A673 (cell line): ENCODE measurements at regions not wholly inside any gene's neighbourhood (a gene's known extent, or its start where the extent isn't known, plus 50 kb on each side); places are given as distances from the start of the nearest gene placed in this dataset.

Experiments used
- BruUV-seq: library from RNA; stranded (reverse); fragments of 400-500 nt; replicated peaks from 2 replicates; lab custom pipeline; 2021; lab: Mats Ljungman, UMichigan
- CTCF ChIA-PET: fragments of 300-600 bp; sonication (Branson Sonifier 250); formaldehyde crosslinking; loops from one replicate; lab custom pipeline; 2022; ENCODE audit warnings: antibody characterized with exemption; lab: Charles Lee
- POLR2A ChIA-PET: fragments of 300-600 bp; sonication (Branson Sonifier 250); formaldehyde crosslinking; loops from one replicate; lab custom pipeline; 2022; ENCODE audit warnings: antibody characterized with exemption; ENCODE audit not compliant: low non-redundant PET; lab: Charles Lee
- DNase-seq: peaks from one replicate; pipeline ENCODE4 v3.0.0-alpha.2; 2015; ENCODE audit warnings: low spot score
- H3K27ac ChIP-seq: fragments of 200-600 bp; sonication (generic); 2 replicates; pipeline ENCODE4 v1.5.1; 2016; ENCODE audit warnings: mixed run types, low read depth, mild to moderate bottlenecking, mixed read lengths, antibody characterized with exemption, low read length; ENCODE audit not compliant: poor library complexity, severe bottlenecking
- H3K27me3 ChIP-seq: fragments of 200-600 bp; sonication (generic); replicated peaks from 2 replicates; pipeline ENCODE4 v1.6.1; 2017; ENCODE audit warnings: mixed run types, low read depth, mild to moderate bottlenecking, mixed read lengths, antibody characterized with exemption, low read length; ENCODE audit not compliant: insufficient read depth, poor library complexity
- H3K36me3 ChIP-seq: fragments of 200-600 bp; sonication (generic); 2 replicates; pipeline ENCODE4 v1.6.1; 2016; ENCODE audit warnings: mixed run types, mild to moderate bottlenecking, mixed read lengths, antibody characterized with exemption, low read length; ENCODE audit not compliant: insufficient read depth, poor library complexity, severe bottlenecking
- H3K4me1 ChIP-seq: fragments of 200-600 bp; sonication (generic); 2 replicates; pipeline ENCODE4 v1.6.1; 2017; ENCODE audit warnings: mixed run types, mild to moderate bottlenecking, mixed read lengths, antibody characterized with exemption, low read length; ENCODE audit not compliant: insufficient read depth, poor library complexity, severe bottlenecking
- H3K4me3 ChIP-seq: fragments of 200-600 bp; sonication (generic); 2 replicates; pipeline ENCODE4 v1.5.1; 2016; ENCODE audit warnings: low read depth, mixed run types, mild to moderate bottlenecking, mixed read lengths, low read length; ENCODE audit not compliant: poor library complexity, severe bottlenecking
- H3K9me3 ChIP-seq: fragments of 200-600 bp; sonication (generic); 2 replicates; pipeline ENCODE4 v1.6.1; 2016; ENCODE audit warnings: mixed run types, low read depth, mild to moderate bottlenecking, mixed read lengths, antibody characterized with exemption, low read length; ENCODE audit not compliant: poor library complexity, severe bottlenecking
- CTCF ChIP-seq: fragments of 300-800, 200-600 bp; sonication (generic); conservative IDR thresholded peaks from 2 replicates; pipeline ENCODE4 v1.5.1; 2017; ENCODE audit warnings: low read depth, mild to moderate bottlenecking, antibody characterized with exemption, low read length, moderate library complexity, mixed read lengths
- EZH2 ChIP-seq: fragments of 200-600 bp; sonication (generic); IDR thresholded peaks from 2 replicates; pipeline ENCODE4 v1.6.1; 2017; ENCODE audit warnings: borderline replicate concordance, low read depth, mild to moderate bottlenecking, mixed read lengths, antibody characterized with exemption, low read length; ENCODE audit not compliant: poor library complexity, severe bottlenecking
- intact Hi-C: fragments of 100-400 bp; cut with micrococcal nuclease; formaldehyde crosslinking; loops from one replicate; pipeline ENCODE4 v1.10.0; 2022; ENCODE audit not compliant: unreplicated experiment

DNA sequence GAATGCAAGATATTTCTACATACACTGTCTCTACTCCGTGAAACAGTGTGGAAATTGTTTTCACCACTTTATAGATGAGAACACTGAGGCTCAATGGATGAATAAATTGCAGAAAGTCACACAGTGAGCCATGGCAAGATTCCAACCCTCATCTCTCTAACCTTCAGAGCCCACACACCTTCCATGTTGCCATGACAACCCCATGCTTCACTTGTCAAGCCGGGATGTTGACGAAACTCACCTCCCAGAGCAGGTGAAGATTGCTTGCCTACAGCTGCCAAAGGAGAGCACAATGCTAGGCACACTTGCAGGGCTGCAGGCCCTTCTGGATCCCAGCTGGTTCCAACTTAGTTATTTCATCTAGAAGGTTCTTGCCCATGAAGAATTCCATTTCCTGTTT is 71.4 kb upstream of the SEZ6L start:
- H3K36me3 ChIP-seq = no peaks in the 10 kb centered on the region
- H3K9me3 ChIP-seq = no peaks in the 10 kb centered on the region
- intact Hi-C loops = no loop called here
- CTCF ChIA-PET = no interaction called here
- H3K4me1 ChIP-seq = no peaks in the 10 kb centered on the region
- no TSS peak for BruUV-seq
- H3K4me3 ChIP-seq = no peak overlapping the region
- POLR2A ChIA-PET = no interaction called here
- no peaks in the 10 kb centered on the region for H3K27me3 ChIP-seq
- H3K27ac ChIP-seq = no peak overlapping the region
- no peak for DNase-seq
- no peak for TF ChIP-seq EZH2
- TF ChIP-seq CTCF = no peak

DNA sequence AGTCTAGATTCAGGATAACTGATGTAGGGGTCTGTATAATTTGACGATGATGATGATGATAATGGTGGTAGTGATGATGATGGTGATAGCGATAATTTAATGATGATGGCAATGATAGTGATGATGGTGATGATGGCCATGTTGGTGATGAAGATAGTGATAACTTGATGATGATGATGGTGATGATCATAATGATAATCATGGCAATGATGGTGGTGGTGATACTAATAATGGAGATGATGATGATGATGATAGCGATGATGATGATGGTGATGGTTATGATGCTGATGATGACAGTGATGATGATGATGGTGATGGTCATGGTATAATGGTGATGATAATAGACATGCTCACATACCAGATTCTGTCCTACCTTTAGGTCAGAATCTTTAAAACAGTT is 66.2 kb upstream of the SEZ6L start:
- DNase-seq = no peak
- no TSS peak for BruUV-seq
- POLR2A ChIA-PET = no interaction called here
- Histone ChIP-seq H3K27ac (no peak overlapping the region), H3K4me3 (no peak overlapping the region), H3K36me3 (no peaks in the 10 kb centered on the region), H3K9me3 (no peaks in the 10 kb centered on the region), H3K4me1 (no peaks in the 10 kb centered on the region), H3K27me3 (peaks cover 15% of the 10 kb centered on the region)
- intact Hi-C loops = no loop called here
- TF ChIP-seq CTCF (no peak), EZH2 (no peak)
- CTCF ChIA-PET = no interaction called here

- POLR2A ChIA-PET = no interaction called here
- BruUV-seq = no TSS peak
Measured at GRCh38 chr22:26106412-26106811, 62.9 kb upstream of the SEZ6L start.

More at GRCh38 chr22:26106412-26106811, 62.9 kb upstream of the SEZ6L start:
- Histone ChIP-seq H3K9me3 (no peaks in the 10 kb centered on the region), H3K27ac (no peak overlapping the region), H3K4me3 (no peak overlapping the region), H3K4me1 (no peaks in the 10 kb centered on the region), H3K36me3 (no peaks in the 10 kb centered on the region), H3K27me3 (peaks cover 20% of the 10 kb centered on the region)
- DNase-seq = no peak
- CTCF ChIA-PET = no interaction called here
- intact Hi-C loops = no loop called here
- no peak for TF ChIP-seq CTCF
- TF ChIP-seq EZH2 = no peak
